ENCODE measurements at regions not wholly inside any gene's neighbourhood (a gene's known extent, or its start where the extent isn't known, plus 50 kb on each side); places are given as distances from the start of the nearest gene placed in this dataset.

GRCh38 chr16:62213763-62214162 lies 177.5 kb upstream of the CDH8 start:
- H3K27ac ChIP-seq: no peak overlapping the region
- no peaks in the 10 kb centered on the region for H3K9me3 ChIP-seq
- TF ChIP-seq POLR2A (IDR thresholded peaks at IDR 0.05) (no peak), CTCF (IDR thresholded peaks at IDR 0.05) (no peak)
- no peak overlapping the region for H3K4me3 ChIP-seq
- H3K36me3 ChIP-seq: no peaks in the 10 kb centered on the region
- DNase-seq: no peak
- H3K4me1 ChIP-seq: no peaks in the 10 kb centered on the region
- H3K27me3 ChIP-seq: no peaks in the 10 kb centered on the region

- no peak for DNase-seq
- Histone ChIP-seq H3K4me1 (no peaks in the 10 kb centered on the region), H3K27ac (no peak overlapping the region), H3K36me3 (no peaks in the 10 kb centered on the region), H3K4me3 (no peak overlapping the region), H3K27me3 (no peaks in the 10 kb centered on the region), H3K9me3 (no peaks in the 10 kb centered on the region)
- TF ChIP-seq CTCF (IDR thresholded peaks at IDR 0.05) (no peak), POLR2A (IDR thresholded peaks at IDR 0.05) (no peak)
These were observed 172.7 kb upstream of the CDH8 start for GRCh38 chr16:62208934-62209333.

- H3K27ac ChIP-seq: no peak overlapping the region
These were observed 169.2 kb upstream of the CDH8 start for GRCh38 chr16:62205459-62205858.

GRCh38 chr16:62201911-62202310 lies 165.7 kb upstream of the CDH8 start:
- Histone ChIP-seq H3K36me3 (no peaks in the 10 kb centered on the region), H3K27ac (no peak overlapping the region), H3K27me3 (no peaks in the 10 kb centered on the region), H3K9me3 (no peaks in the 10 kb centered on the region), H3K4me1 (no peaks in the 10 kb centered on the region), H3K4me3 (no peak overlapping the region)
- TF ChIP-seq POLR2A (IDR thresholded peaks at IDR 0.05) (no peak), CTCF (IDR thresholded peaks at IDR 0.05) (no peak)
- no peak for DNase-seq

More at GRCh38 chr16:62205459-62205858, 169.2 kb upstream of the CDH8 start:
- no peaks in the 10 kb centered on the region for H3K36me3 ChIP-seq
- no peaks in the 10 kb centered on the region for H3K27me3 ChIP-seq
- H3K4me3 ChIP-seq: no peak overlapping the region
- TF ChIP-seq POLR2A (IDR thresholded peaks at IDR 0.05) (no peak), CTCF (IDR thresholded peaks at IDR 0.05) (no peak)
- no peaks in the 10 kb centered on the region for H3K4me1 ChIP-seq
- no peaks in the 10 kb centered on the region for H3K9me3 ChIP-seq
- no peak for DNase-seq

GRCh38 chr16:62194828-62195227 lies 158.6 kb upstream of the CDH8 start:
- Histone ChIP-seq H3K27me3 (no peaks in the 10 kb centered on the region), H3K9me3 (no peaks in the 10 kb centered on the region), H3K4me3 (no peak overlapping the region), H3K4me1 (no peaks in the 10 kb centered on the region), H3K36me3 (no peaks in the 10 kb centered on the region), H3K27ac (no peak overlapping the region)
- no peak for DNase-seq
- TF ChIP-seq POLR2A (IDR thresholded peaks at IDR 0.05): no peak
- no peak for TF ChIP-seq CTCF (IDR thresholded peaks at IDR 0.05)

- TF ChIP-seq CTCF (IDR thresholded peaks at IDR 0.05): no peak
- TF ChIP-seq POLR2A (IDR thresholded peaks at IDR 0.05): no peak
- H3K27ac ChIP-seq: no peak overlapping the region
These were observed 154.2 kb upstream of the CDH8 start for GRCh38 chr16:62190426-62190825.

More at GRCh38 chr16:62190426-62190825, 154.2 kb upstream of the CDH8 start:
- no peaks in the 10 kb centered on the region for H3K4me1 ChIP-seq
- no peaks in the 10 kb centered on the region for H3K9me3 ChIP-seq
- H3K4me3 ChIP-seq: no peak overlapping the region
- no peaks in the 10 kb centered on the region for H3K36me3 ChIP-seq
- DNase-seq: no peak
- H3K27me3 ChIP-seq: no peaks in the 10 kb centered on the region
